ENCODE measurements at regions not wholly inside any gene's neighbourhood (a gene's known extent, or its start where the extent isn't known, plus 50 kb on each side); places are given as distances from the start of the nearest gene placed in this dataset.

DNA sequence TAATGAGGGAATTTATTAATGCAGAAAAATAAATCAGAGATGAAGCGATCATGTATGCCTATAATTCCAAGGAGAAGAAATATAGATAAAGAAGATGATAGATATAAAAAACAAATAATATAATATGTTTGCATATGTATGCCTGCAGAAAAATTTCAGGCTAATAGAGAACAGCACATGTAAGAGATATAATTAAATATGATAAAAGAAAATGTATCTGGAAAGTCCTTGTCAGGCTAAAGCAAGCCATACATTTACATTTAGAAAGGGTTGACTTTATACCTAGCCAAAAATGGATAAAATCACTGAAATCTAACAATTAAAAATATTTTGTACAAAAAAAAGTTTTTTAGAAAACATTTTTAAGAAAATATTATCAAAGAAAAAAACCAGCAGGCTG lies 454.1 kb downstream of the C6orf118 start:
- Mint-ChIP-seq H3K9me3 (no peaks in the 10 kb centered on the region), H3K27ac (no peak overlapping the region)

DNA sequence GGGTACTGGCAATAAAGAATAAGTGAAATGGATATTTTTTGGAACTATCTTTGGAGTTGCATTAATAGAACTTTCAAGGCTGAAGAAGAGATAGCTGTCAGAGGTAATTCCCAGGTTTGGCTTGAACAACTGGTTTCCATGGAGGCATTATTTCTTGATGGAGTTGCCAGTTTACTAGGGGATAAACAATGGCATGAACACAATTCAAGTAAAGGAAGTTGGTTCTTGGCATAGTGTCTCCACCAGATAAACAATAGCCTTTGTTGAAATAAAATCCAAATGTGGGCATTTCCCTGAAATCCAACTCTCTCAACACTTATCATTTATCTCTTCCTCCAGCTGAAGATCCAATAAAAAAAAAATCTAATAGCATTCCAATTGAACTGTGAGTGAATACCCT lies 454.9 kb downstream of the C6orf118 start:
- ATAC-seq (no peak), DNase-seq (no peak)
- H3K27me3 Mint-ChIP-seq: no peaks in the 10 kb centered on the region
- no peak overlapping the region for H3K27ac Mint-ChIP-seq
- no peak overlapping the region for H3K4me3 Mint-ChIP-seq
- peaks cover under 1% of the 10 kb centered on the region for H3K9me3 Mint-ChIP-seq
- no peaks in the 10 kb centered on the region for H3K36me3 Mint-ChIP-seq (ENCODE audit: low read depth)
- no peaks in the 10 kb centered on the region for H3K4me1 Mint-ChIP-seq

More for the DNA sequence above, 454.1 kb downstream of the C6orf118 start:
- Mint-ChIP-seq H3K27me3 (no peaks in the 10 kb centered on the region), H3K36me3 (ENCODE audit: low read depth) (no peaks in the 10 kb centered on the region), H3K4me1 (no peaks in the 10 kb centered on the region), H3K4me3 (no peak overlapping the region)
- DNase-seq: no peak
- ATAC-seq: no peak

DNA sequence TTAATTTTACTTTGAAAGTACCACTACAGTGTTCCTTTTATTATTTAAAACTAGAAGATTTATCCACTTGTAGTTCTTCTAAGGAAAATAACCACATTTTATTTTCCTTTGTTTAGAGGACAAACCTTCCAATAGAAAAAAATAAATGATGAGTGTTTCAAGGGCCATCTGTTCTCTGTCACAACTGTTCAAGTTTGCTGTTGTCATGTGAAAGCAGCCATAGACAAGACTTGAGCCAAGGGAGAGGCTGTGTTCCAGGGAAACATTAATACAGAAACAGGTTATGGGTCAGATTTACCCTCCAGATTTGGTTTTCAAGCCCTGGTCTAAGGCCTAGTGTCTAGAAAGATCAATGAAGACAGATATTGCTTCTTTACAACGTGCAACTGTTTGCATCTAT lies 463.6 kb downstream of the C6orf118 start:
- no peak overlapping the region for H3K4me3 Mint-ChIP-seq
- no peaks in the 10 kb centered on the region for H3K27me3 Mint-ChIP-seq
- H3K36me3 Mint-ChIP-seq (ENCODE audit: low read depth): no peaks in the 10 kb centered on the region
- ATAC-seq (no peak), DNase-seq (no peak)
- peaks cover 9% of the 10 kb centered on the region for H3K9me3 Mint-ChIP-seq
- no peaks in the 10 kb centered on the region for H3K4me1 Mint-ChIP-seq
- no peak overlapping the region for H3K27ac Mint-ChIP-seq

DNA sequence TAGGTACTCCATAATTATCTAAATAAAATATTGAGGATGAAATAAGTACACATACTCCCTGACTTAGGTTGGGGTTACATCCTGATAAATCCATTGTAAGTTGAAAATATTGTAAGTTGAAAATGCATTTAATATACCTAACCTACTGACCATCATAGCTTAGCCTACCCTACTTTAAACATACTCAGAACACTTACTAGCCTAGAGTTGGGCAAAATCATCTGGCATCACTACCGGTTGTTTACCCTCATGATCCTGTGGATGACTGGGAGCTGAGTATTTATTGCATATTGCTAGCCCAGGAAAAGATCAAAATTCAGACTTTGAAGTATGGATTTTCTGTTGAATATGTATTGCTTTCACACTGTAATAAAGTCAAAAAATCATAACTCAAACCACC lies 467.3 kb downstream of the C6orf118 start:
- H3K9me3 Mint-ChIP-seq: peaks cover 4% of the 10 kb centered on the region
- H3K4me3 Mint-ChIP-seq: no peak overlapping the region
- H3K4me1 Mint-ChIP-seq: no peaks in the 10 kb centered on the region
- DNase-seq (no peak), ATAC-seq (no peak)
- no peak overlapping the region for H3K27ac Mint-ChIP-seq
- H3K27me3 Mint-ChIP-seq: no peaks in the 10 kb centered on the region
- H3K36me3 Mint-ChIP-seq (ENCODE audit: low read depth): no peaks in the 10 kb centered on the region

DNA sequence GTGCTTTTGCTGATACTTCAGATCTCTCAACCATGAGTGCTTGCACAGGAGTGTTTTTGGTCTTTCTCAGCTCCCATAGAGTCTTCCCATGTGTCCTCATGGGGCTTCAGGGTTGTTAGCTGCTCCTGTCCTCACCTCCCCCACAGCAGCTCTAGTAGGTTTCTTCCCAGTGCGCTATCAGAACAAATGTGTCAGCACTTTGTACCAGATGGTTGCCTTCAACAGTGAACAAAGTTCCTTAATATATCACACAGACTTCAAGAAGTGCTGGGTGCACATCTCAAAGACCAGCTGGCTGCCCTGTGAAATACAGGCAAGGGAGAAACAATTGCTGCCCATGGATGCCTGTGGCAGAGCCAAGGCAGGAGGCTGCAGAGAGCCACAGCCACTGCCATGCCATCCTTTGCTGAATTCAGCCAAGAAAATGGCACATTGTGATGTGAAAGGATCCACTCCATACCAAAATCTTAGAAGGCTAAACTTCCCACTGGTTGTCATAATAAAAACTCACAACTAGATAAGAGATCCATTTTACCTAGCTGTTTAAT lies 471.3 kb downstream of the C6orf118 start:
- no peak overlapping the region for H3K4me3 Mint-ChIP-seq
- H3K9me3 Mint-ChIP-seq: peaks cover 13% of the 10 kb centered on the region
- no peaks in the 10 kb centered on the region for H3K36me3 Mint-ChIP-seq (ENCODE audit: low read depth)
- ATAC-seq (no peak), DNase-seq (no peak)
- no peaks in the 10 kb centered on the region for H3K27me3 Mint-ChIP-seq
- no peak overlapping the region for H3K27ac Mint-ChIP-seq
- no peaks in the 10 kb centered on the region for H3K4me1 Mint-ChIP-seq

DNA sequence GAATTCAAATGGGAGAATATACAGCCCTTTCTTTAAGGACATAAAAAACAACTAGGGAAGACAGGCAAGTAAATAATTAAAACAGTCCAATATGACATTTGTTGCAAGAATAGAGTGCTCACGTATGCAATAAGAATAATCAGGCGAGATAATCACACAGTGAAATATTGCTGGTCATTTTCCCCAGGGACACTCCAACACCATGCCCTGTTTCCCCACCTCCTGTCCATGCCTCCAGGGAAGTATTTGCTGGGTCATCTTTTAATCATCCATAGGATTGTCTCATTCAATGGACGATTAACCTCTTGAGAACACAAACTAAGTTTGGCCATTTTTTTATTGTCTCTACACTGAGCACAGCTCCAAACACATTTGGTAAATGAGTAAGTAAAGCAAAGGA lies 472.9 kb downstream of the C6orf118 start:
- ATAC-seq: no peak
- Mint-ChIP-seq H3K4me3 (no peak overlapping the region), H3K36me3 (ENCODE audit: low read depth) (no peaks in the 10 kb centered on the region), H3K4me1 (no peaks in the 10 kb centered on the region), H3K27me3 (no peaks in the 10 kb centered on the region), H3K9me3 (peaks cover 13% of the 10 kb centered on the region), H3K27ac (no peak overlapping the region)
- DNase-seq: no peak

DNA sequence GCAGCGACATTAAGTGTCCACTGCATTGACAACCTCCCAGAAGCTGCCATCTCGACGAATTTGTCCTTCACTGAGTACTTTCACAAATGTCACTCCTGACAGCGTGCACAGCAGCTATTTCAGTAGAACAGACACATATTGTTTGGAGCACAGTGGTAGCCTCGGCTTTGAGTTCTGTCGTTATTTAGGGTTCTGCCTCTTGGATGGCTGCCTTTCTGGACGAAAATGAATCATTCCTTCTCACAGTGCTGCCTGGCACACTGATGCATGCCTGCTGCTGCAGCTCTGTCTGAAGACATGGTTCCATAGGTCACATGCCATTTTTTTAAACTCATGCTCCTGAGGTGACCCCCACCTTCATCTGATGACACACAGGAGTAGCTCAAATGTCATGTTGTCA lies 477.0 kb downstream of the C6orf118 start:
- H3K27me3 Mint-ChIP-seq: no peaks in the 10 kb centered on the region
- H3K4me3 Mint-ChIP-seq: no peak overlapping the region
- no peak for ATAC-seq
- H3K27ac Mint-ChIP-seq: no peak overlapping the region
- DNase-seq: no peak
- no peaks in the 10 kb centered on the region for H3K4me1 Mint-ChIP-seq
- H3K9me3 Mint-ChIP-seq: peaks cover 13% of the 10 kb centered on the region
- H3K36me3 Mint-ChIP-seq (ENCODE audit: low read depth): no peaks in the 10 kb centered on the region

DNA sequence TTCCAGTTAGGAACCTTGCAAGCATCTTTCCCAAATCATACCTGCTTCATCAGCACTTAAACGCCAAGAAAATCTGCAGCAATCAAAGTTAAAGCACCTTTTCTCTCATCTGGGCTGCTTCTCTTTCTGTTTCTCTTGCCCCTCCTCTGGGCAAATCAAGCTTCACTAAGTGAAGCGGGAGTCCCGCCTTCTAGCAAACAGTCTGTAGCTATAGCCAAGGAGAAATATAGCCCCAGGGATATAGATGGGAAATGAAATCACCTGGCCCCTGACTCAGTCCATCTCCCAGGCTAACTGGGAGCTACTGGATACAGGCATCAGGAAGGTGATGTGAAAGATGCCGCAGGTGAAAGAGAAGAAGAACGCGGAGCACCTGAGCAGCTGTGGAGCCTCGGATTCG lies 481.9 kb downstream of the C6orf118 start:
- no peaks in the 10 kb centered on the region for H3K4me1 Mint-ChIP-seq
- H3K36me3 Mint-ChIP-seq (ENCODE audit: low read depth): no peaks in the 10 kb centered on the region
- H3K4me3 Mint-ChIP-seq: no peak overlapping the region
- H3K9me3 Mint-ChIP-seq: peaks cover 10% of the 10 kb centered on the region
- ATAC-seq: no peak
- H3K27me3 Mint-ChIP-seq: no peaks in the 10 kb centered on the region
- no peak for DNase-seq
- no peak overlapping the region for H3K27ac Mint-ChIP-seq

DNA sequence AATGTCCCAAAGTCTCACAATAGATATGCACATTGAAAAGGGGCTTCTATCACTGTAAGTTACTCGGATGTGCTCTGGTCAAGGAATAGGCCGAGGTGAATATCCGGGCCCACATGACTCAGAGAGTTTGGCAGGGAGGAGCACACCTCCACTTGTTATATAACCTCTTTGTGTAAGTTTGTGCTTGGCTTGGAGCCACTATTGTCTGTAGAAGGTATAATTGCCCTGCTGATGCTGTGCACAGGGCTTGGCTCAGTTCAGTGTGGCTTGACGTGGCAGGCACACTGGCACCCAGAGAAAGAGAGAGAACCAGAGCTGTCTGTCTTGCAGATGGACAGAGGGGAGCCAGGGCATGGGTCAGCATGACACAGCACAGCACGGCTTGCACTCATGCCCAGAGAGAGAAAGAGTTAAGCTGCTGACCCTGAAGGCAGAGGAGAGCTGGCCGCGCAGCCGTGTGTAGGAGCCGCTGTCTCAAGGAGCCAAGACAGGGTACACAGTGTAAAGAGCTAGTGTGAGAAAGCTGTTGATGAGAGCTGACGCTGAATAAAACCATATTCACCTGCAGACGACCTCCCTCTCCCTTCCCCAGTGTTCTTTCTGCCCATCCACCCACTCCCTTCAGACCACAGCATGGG lies 482.5 kb downstream of the C6orf118 start:
- no peaks in the 10 kb centered on the region for H3K4me1 Mint-ChIP-seq
- no peak for ATAC-seq
- no peaks in the 10 kb centered on the region for H3K27me3 Mint-ChIP-seq

DNA sequence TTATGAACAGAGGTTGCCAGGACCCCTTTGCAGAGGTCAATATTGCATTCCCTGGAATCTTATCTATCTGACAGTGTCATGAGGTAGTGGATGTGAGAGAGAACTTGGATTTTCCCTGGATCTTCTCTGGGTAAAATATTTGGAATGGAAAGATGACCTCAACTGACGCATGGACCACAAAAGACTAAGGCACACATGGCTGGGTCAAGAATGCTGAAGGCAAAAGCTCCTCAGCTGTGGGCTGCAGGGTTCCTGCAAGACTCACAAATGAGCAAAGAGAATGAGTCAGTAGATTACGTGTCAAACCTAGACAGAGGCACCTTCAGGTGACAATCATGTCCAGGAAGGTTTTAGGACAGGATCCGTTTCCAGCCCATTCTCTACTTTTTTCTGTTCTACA lies 484.0 kb downstream of the C6orf118 start:
- Mint-ChIP-seq H3K4me3 (no peak overlapping the region), H3K36me3 (ENCODE audit: low read depth) (no peaks in the 10 kb centered on the region), H3K27ac (no peak overlapping the region), H3K9me3 (peaks cover 20% of the 10 kb centered on the region), H3K27me3 (no peaks in the 10 kb centered on the region), H3K4me1 (no peaks in the 10 kb centered on the region)
- ATAC-seq (no peak), DNase-seq (no peak)

More for the DNA sequence above, 482.5 kb downstream of the C6orf118 start:
- no peak for DNase-seq
- peaks cover 14% of the 10 kb centered on the region for H3K9me3 Mint-ChIP-seq
- H3K4me3 Mint-ChIP-seq: no peak overlapping the region
- H3K27ac Mint-ChIP-seq: no peak overlapping the region
- H3K36me3 Mint-ChIP-seq (ENCODE audit: low read depth): no peaks in the 10 kb centered on the region

DNA sequence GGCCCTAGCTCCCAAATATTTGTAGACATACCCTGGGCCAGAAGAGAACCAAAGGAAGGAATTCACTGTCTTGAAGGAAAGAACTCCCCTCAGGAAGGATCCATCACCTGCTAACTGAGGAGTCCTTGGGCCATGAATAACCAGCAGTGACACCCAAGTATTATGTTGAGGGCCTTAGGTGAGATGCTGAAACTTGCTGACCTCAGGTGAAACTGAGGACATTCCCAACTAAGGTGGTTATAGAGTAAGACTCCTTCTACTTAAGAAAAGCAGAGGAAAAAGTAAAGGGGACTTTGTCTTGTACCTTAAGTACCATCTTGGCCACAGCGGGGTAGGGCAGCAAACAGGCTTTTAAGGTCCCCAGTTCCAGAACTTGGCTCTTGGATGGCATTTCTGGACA lies 491.7 kb downstream of the C6orf118 start:
- Mint-ChIP-seq H3K4me1 (no peaks in the 10 kb centered on the region), H3K27me3 (no peaks in the 10 kb centered on the region), H3K4me3 (no peak overlapping the region), H3K27ac (no peak overlapping the region), H3K36me3 (ENCODE audit: low read depth) (no peaks in the 10 kb centered on the region), H3K9me3 (peaks cover 13% of the 10 kb centered on the region)
- no peak for DNase-seq
- no peak for ATAC-seq

DNA sequence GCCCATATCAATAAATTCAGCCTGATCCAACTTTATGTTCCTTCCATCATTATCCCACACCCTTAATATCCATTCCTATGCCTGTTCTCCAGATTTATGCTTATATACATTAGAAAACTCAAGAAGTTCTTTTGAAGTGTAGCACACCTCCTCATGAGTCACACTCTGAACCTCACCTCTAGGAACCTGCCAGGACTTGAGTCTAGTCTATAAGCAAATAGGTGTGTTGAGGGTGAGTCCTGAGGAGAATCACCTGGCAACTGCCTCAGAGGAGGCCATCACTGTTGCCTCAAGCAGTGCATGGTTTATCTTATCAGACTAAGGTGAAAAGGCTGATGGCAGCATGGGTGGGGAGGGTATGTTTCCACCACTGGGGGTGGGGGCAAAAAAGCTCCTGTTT lies 496.7 kb downstream of the C6orf118 start:
- Mint-ChIP-seq H3K36me3 (ENCODE audit: low read depth) (no peaks in the 10 kb centered on the region), H3K4me3 (no peak overlapping the region)

DNA sequence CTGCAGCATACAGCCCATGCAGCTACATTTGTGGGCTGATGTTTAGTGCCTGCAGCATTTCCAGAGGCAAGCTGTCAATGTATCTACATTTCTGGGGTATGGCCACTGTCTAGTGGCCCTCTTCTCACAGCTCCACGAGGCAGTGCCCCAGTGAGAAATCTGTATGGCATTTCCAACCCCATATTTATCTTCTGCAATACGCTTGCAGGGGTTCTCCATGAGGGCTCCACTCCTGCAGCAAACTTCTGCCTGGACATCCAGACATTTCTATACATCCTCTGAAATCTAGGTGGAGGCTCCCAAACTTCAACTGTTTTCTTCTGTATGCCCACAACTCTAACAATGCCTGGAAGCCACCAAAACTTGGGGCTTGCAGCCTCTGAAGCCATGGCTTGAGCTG lies 502.3 kb downstream of the C6orf118 start:
- no peak overlapping the region for H3K4me3 Mint-ChIP-seq
- H3K27me3 Mint-ChIP-seq: no peaks in the 10 kb centered on the region
- H3K27ac Mint-ChIP-seq: no peak overlapping the region
- no peaks in the 10 kb centered on the region for H3K36me3 Mint-ChIP-seq (ENCODE audit: low read depth)
- H3K4me1 Mint-ChIP-seq: no peaks in the 10 kb centered on the region
- ATAC-seq: no peak
- DNase-seq: no peak
- peaks cover 21% of the 10 kb centered on the region for H3K9me3 Mint-ChIP-seq

More for the DNA sequence above, 496.7 kb downstream of the C6orf118 start:
- H3K9me3 Mint-ChIP-seq: peaks cover 8% of the 10 kb centered on the region
- H3K27me3 Mint-ChIP-seq: no peaks in the 10 kb centered on the region
- DNase-seq: no peak
- no peak for ATAC-seq
- H3K4me1 Mint-ChIP-seq: no peaks in the 10 kb centered on the region
- no peak overlapping the region for H3K27ac Mint-ChIP-seq

DNA sequence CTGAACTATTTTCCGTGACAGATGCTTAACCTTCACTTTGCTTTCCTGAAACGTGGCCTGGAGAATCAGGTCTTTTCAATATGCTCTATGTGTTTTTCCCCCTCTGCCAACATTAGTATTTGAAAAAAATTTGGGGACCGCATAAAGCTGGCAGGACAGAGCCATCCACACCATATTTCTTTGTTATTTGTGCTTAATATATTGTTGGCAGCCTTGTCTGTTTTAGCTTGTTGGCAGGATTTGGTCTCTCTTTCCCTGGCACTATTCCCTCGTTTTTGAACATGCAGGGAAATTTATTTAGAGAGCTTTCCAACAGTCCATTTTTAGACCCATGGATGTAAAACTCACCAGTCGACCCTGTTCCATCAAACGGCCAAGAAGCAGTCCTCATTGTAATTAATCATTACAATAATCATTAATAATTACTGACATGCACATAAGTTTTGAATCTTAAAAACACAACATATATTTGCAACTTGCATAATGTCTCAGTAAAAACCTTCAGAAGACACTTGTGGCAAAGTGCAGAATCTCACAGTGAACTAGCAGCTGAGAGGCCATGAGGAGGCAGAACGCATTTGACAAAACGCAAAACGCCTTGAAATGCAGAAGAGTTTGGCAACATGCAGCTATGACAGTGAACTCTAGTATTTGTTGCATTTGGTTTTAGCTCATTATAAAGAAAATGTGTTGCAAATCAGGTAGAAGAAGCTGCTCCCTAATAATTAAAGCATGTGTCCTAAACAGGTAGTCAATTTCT lies 514.2 kb downstream of the C6orf118 start:
- Mint-ChIP-seq H3K4me1 (no peaks in the 10 kb centered on the region), H3K27ac (no peak overlapping the region), H3K36me3 (ENCODE audit: low read depth) (no peaks in the 10 kb centered on the region), H3K4me3 (no peak overlapping the region), H3K27me3 (no peaks in the 10 kb centered on the region), H3K9me3 (peaks cover 12% of the 10 kb centered on the region)
- ATAC-seq: no peak
- DNase-seq: no peak

DNA sequence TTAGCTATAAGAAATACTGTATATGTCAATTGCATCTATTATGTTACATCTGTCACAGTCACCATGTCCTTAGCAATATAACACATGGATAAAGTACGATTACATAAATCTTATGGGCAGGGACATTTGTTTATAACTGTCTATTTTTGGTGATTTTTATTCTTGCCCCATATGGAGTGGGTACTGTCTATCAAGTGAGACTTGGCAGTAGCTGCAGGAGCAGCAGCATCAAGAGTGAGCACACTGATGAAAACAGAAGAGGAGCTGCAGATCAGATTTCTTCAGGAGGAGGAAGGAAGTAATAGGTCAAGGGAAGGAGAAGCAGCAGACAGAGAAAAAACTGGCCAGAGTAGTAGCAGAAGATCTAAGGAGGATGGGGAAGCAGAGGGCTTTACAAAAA lies 516.7 kb downstream of the C6orf118 start:
- DNase-seq: no peak
- no peaks in the 10 kb centered on the region for H3K36me3 Mint-ChIP-seq (ENCODE audit: low read depth)
- peaks cover 16% of the 10 kb centered on the region for H3K9me3 Mint-ChIP-seq
- no peaks in the 10 kb centered on the region for H3K27me3 Mint-ChIP-seq
- no peak for ATAC-seq
- no peak overlapping the region for H3K4me3 Mint-ChIP-seq
- H3K4me1 Mint-ChIP-seq: no peaks in the 10 kb centered on the region
- no peak overlapping the region for H3K27ac Mint-ChIP-seq

Data from activated naive CD8-positive, alpha-beta T cell treated with anti-CD3 and anti-CD28 coated beads, Interleukin-2, amount 50 U/mL, for 24 hours (primary cell).